Astrocyte (in vitro differentiated cells and primary cell): ENCODE measurements at regions not wholly inside any gene's neighbourhood (a gene's known extent, or its start where the extent isn't known, plus 50 kb on each side); places are given as distances from the start of the nearest gene placed in this dataset.
A peak's percentile ranks its signal among the peaks of the same experiment; 100 is the strongest.

Experiments used
- DNase-seq: peaks from one replicate; pipeline ENCODE4 v3.0.0-alpha.2; 2010; ENCODE audit warnings: low read depth
- FAIRE-seq: peaks from 2 replicates; lab custom pipeline; 2011; peaks lifted over from hg19 to GRCh38; lab: Jason Lieb, UNC
- H2AFZ ChIP-seq: 2 replicates; pipeline ENCODE4 v1.6.0; 2012; ENCODE audit warnings: low read depth, low read length, inconsistent platforms
- H3K27ac ChIP-seq: 2 replicates; pipeline ENCODE4 v1.5.1; 2011; ENCODE audit warnings: low read depth, low read length, inconsistent platforms
- H3K27me3 ChIP-seq: 2 replicates; pipeline ENCODE4 v1.6.0; 2011; ENCODE audit warnings: low read length, inconsistent platforms; ENCODE audit not compliant: insufficient read depth
- H3K36me3 ChIP-seq: 2 replicates; pipeline ENCODE4 v1.5.1; 2011; ENCODE audit warnings: low read length, inconsistent platforms; ENCODE audit not compliant: insufficient read depth
- H3K4me1 ChIP-seq: 2 replicates; pipeline ENCODE4 v1.5.1; 2011; ENCODE audit warnings: low read length, inconsistent platforms; ENCODE audit not compliant: insufficient read depth
- H3K4me2 ChIP-seq: 2 replicates; pipeline ENCODE4 v1.6.0; 2012; ENCODE audit warnings: low read length, inconsistent platforms
- H3K4me3 ChIP-seq: 2 replicates; pipeline ENCODE4 v1.5.1; 2011; ENCODE audit warnings: low read depth, mild to moderate bottlenecking, low read length, inconsistent platforms; ENCODE audit not compliant: insufficient read depth
- H3K79me2 ChIP-seq: 2 replicates; pipeline ENCODE4 v1.6.0; 2012; ENCODE audit warnings: mild to moderate bottlenecking, low read length, inconsistent platforms; ENCODE audit not compliant: insufficient read depth
- H3K9ac ChIP-seq: 2 replicates; pipeline ENCODE4 v1.6.0; 2012; ENCODE audit warnings: mild to moderate bottlenecking, low read length, inconsistent platforms
- H3K9me3 ChIP-seq: 2 replicates; pipeline ENCODE4 v1.5.1; 2012; ENCODE audit warnings: low read depth, mild to moderate bottlenecking, low read length, inconsistent platforms; ENCODE audit not compliant: insufficient read depth
- H4K20me1 ChIP-seq: 2 replicates; pipeline ENCODE4 v1.6.0; 2012; ENCODE audit warnings: low read length, inconsistent platforms; ENCODE audit not compliant: insufficient read depth
- H3K27ac Mint-ChIP-seq: one replicate; pipeline ENCODE4 v1.8.0; 2021; ENCODE audit warnings: mild to moderate bottlenecking, mixed read lengths; ENCODE audit not compliant: unreplicated experiment
- H3K27me3 Mint-ChIP-seq: one replicate; pipeline ENCODE4 v1.8.0; 2021; ENCODE audit warnings: low read depth, mixed read lengths; ENCODE audit not compliant: unreplicated experiment
- H3K36me3 Mint-ChIP-seq: one replicate; pipeline ENCODE4 v1.8.0; 2021; ENCODE audit warnings: low read depth, mixed read lengths; ENCODE audit not compliant: unreplicated experiment
- H3K4me1 Mint-ChIP-seq: one replicate; pipeline ENCODE4 v1.8.0; 2021; ENCODE audit warnings: low read depth, mixed read lengths; ENCODE audit not compliant: unreplicated experiment
- H3K4me3 Mint-ChIP-seq: one replicate; pipeline ENCODE4 v1.8.0; 2021; ENCODE audit warnings: mild to moderate bottlenecking, moderate library complexity, mixed read lengths; ENCODE audit not compliant: unreplicated experiment
- H3K9me3 Mint-ChIP-seq: one replicate; pipeline ENCODE4 v1.8.0; 2021; ENCODE audit warnings: mild to moderate bottlenecking, mixed read lengths; ENCODE audit not compliant: unreplicated experiment
- EZH2 ChIP-seq: IDR thresholded peaks from 2 replicates; pipeline ENCODE4 v1.6.1; 2012; ENCODE audit warnings: mild to moderate bottlenecking, low read length, inconsistent platforms; ENCODE audit not compliant: insufficient read depth
- TF ChIP-seq, protein P1 (sequence below): IDR thresholded peaks from 2 replicates; pipeline ENCODE4 v1.5.1; 2011; ENCODE audit warnings: low read depth, mild to moderate bottlenecking, inconsistent platforms, low read length, moderate library complexity; ENCODE audit not compliant: insufficient read depth

- H3K36me3 ChIP-seq: peaks cover 10% of the 10 kb centered on the region
- H3K27ac ChIP-seq: no peak overlapping the region
- no peak overlapping the region for H3K9ac ChIP-seq
- Mint-ChIP-seq H3K9me3 (no peaks in the 10 kb centered on the region), H3K36me3 (peaks cover 26% of the 10 kb centered on the region), H3K27me3 (no peaks in the 10 kb centered on the region), H3K27ac (no peak overlapping the region), H3K4me1 (peaks cover 16% of the 10 kb centered on the region), H3K4me3 (peak overlapping the region; percentile 50)
- FAIRE-seq (no peak), DNase-seq (no peak)
- H3K4me1 ChIP-seq: no peaks in the 10 kb centered on the region
- H4K20me1 ChIP-seq: peaks cover 99% of the 10 kb centered on the region
- no peak overlapping the region for H2AFZ ChIP-seq
- H3K9me3 ChIP-seq: no peaks in the 10 kb centered on the region
- H3K79me2 ChIP-seq: peaks cover 98% of the 10 kb centered on the region
- H3K4me3 ChIP-seq: no peak overlapping the region
- no peak for TF ChIP-seq EZH2
- TF ChIP-seq, protein P1, sequence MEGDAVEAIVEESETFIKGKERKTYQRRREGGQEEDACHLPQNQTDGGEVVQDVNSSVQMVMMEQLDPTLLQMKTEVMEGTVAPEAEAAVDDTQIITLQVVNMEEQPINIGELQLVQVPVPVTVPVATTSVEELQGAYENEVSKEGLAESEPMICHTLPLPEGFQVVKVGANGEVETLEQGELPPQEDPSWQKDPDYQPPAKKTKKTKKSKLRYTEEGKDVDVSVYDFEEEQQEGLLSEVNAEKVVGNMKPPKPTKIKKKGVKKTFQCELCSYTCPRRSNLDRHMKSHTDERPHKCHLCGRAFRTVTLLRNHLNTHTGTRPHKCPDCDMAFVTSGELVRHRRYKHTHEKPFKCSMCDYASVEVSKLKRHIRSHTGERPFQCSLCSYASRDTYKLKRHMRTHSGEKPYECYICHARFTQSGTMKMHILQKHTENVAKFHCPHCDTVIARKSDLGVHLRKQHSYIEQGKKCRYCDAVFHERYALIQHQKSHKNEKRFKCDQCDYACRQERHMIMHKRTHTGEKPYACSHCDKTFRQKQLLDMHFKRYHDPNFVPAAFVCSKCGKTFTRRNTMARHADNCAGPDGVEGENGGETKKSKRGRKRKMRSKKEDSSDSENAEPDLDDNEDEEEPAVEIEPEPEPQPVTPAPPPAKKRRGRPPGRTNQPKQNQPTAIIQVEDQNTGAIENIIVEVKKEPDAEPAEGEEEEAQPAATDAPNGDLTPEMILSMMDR: no peak
- H3K4me2 ChIP-seq: no peak overlapping the region
- no peaks in the 10 kb centered on the region for H3K27me3 ChIP-seq
These were observed 77.4 kb downstream of the NCOR2 start for GRCh38 chr12:124489915-124490583.

GRCh38 chr12:124489220-124489619 lies 78.2 kb downstream of the NCOR2 start:
- H4K20me1 ChIP-seq: peaks cover 99% of the 10 kb centered on the region
- H3K9ac ChIP-seq: no peak overlapping the region
- H3K27ac Mint-ChIP-seq: no peak overlapping the region
- H3K27me3 Mint-ChIP-seq: no peaks in the 10 kb centered on the region
- FAIRE-seq (no peak), DNase-seq (no peak)
- H3K4me3 Mint-ChIP-seq: no peak overlapping the region
- TF ChIP-seq EZH2: no peak
- TF ChIP-seq, protein P1: no peak
- H3K27ac ChIP-seq: no peak overlapping the region
- peaks cover 17% of the 10 kb centered on the region for H3K4me1 Mint-ChIP-seq
- no peaks in the 10 kb centered on the region for H3K9me3 Mint-ChIP-seq
- H3K36me3 Mint-ChIP-seq: peaks cover 27% of the 10 kb centered on the region
- H3K4me3 ChIP-seq: no peak overlapping the region
- no peaks in the 10 kb centered on the region for H3K4me1 ChIP-seq
- no peaks in the 10 kb centered on the region for H3K27me3 ChIP-seq
- H2AFZ ChIP-seq: no peak overlapping the region
- H3K79me2 ChIP-seq: peaks cover 98% of the 10 kb centered on the region
- no peaks in the 10 kb centered on the region for H3K9me3 ChIP-seq
- H3K4me2 ChIP-seq: no peak overlapping the region
- H3K36me3 ChIP-seq: peaks cover 10% of the 10 kb centered on the region

DNA sequence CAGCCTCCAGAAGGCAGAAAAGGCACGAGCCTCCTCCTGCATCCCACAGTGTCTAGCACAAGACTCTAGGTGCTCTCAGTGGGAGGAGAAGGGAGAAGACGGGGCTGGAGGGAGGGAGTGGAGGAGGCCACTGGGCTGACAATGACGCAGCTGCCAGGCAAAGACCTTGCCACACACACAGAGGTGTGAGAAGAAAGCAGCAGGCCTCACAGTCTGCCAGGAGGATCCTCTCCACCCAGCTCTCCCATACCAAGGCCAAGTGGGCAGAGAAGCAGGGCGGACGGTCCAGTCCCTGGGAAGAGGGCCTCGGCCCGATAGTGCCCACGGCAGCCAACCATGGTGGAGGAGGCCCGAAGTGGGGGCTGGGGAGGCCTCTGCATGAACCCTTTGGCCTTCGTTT lies 78.9 kb downstream of the NCOR2 start:
- peaks cover 29% of the 10 kb centered on the region for H3K36me3 Mint-ChIP-seq
- peaks cover 14% of the 10 kb centered on the region for H3K4me1 Mint-ChIP-seq
- peaks cover 98% of the 10 kb centered on the region for H3K79me2 ChIP-seq
- H2AFZ ChIP-seq: no peak overlapping the region
- H3K4me1 ChIP-seq: no peaks in the 10 kb centered on the region
- no peaks in the 10 kb centered on the region for H3K27me3 Mint-ChIP-seq
- no peak overlapping the region for H3K9ac ChIP-seq
- no peak overlapping the region for H3K4me2 ChIP-seq
- H3K36me3 ChIP-seq: peaks cover 8% of the 10 kb centered on the region
- DNase-seq: no peak
- H3K27me3 ChIP-seq: no peaks in the 10 kb centered on the region
- H3K4me3 Mint-ChIP-seq: no peak overlapping the region
- H3K27ac ChIP-seq: no peak overlapping the region
- no peak for FAIRE-seq
- no peaks in the 10 kb centered on the region for H3K9me3 ChIP-seq
- no peaks in the 10 kb centered on the region for H3K9me3 Mint-ChIP-seq
- TF ChIP-seq, protein P1: no peak
- TF ChIP-seq EZH2: no peak
- peaks cover 99% of the 10 kb centered on the region for H4K20me1 ChIP-seq
- H3K27ac Mint-ChIP-seq: no peak overlapping the region
- H3K4me3 ChIP-seq: no peak overlapping the region
